GM23338 (cell line): ENCODE measurements at regions not wholly inside any gene's neighbourhood (a gene's known extent, or its start where the extent isn't known, plus 50 kb on each side); places are given as distances from the start of the nearest gene placed in this dataset.

Experiments used
- ATAC-seq: fragments of 200-7000 bp; cut with Tn5 transposase; 3 replicates; pipeline ENCODE4 v1.9.1; 2020
- DNase-seq: peaks from one replicate; pipeline ENCODE4 v3.0.0-alpha.2; 2015; ENCODE audit warnings: low spot score
- H2AFZ ChIP-seq: fragments of 200-600 bp; sonication (generic); 2 replicates; pipeline ENCODE4 v1.8.0; 2016; ENCODE audit warnings: antibody characterized with exemption, mild to moderate bottlenecking, moderate library complexity
- H3F3A ChIP-seq: fragments of 200-600 bp; sonication (generic); replicated peaks from 2 replicates; pipeline ENCODE4 v1.8.0; 2017; ENCODE audit warnings: antibody characterized with exemption, mixed run types, low read depth
- H3K27ac ChIP-seq: fragments of 200-600 bp; sonication (generic); 2 replicates; pipeline ENCODE4 v1.6.1; 2016; ENCODE audit warnings: low read depth
- H3K27me3 ChIP-seq: fragments of 200-600 bp; sonication (generic); 2 replicates; pipeline ENCODE4 v1.8.0; 2016; ENCODE audit warnings: mild to moderate bottlenecking, mixed run types, moderate library complexity; ENCODE audit not compliant: insufficient read depth
- H3K36me3 ChIP-seq: fragments of 200-600 bp; sonication (generic); 2 replicates; pipeline ENCODE4 v1.8.0; 2016; ENCODE audit warnings: mild to moderate bottlenecking; ENCODE audit not compliant: insufficient read depth
- H3K4me1 ChIP-seq: fragments of 200-600 bp; sonication (generic); 2 replicates; pipeline ENCODE4 v1.8.0; 2016; ENCODE audit warnings: mild to moderate bottlenecking, moderate library complexity; ENCODE audit not compliant: insufficient read depth
- H3K4me2 ChIP-seq: fragments of 200-600 bp; sonication (generic); 2 replicates; pipeline ENCODE4 v1.7.1; 2017; ENCODE audit warnings: mixed run types
- H3K4me3 ChIP-seq: fragments of 200-600 bp; sonication (generic); 2 replicates; pipeline ENCODE4 v1.6.1; 2016; ENCODE audit warnings: mixed run types
- H3K79me2 ChIP-seq: fragments of 200-600 bp; sonication (generic); replicated peaks from 2 replicates; pipeline ENCODE4 v1.8.0; 2017; ENCODE audit warnings: mild to moderate bottlenecking; ENCODE audit not compliant: insufficient read depth
- H3K9me2 ChIP-seq: fragments of 200-600 bp; sonication (generic); 2 replicates; pipeline ENCODE4 v1.8.0; 2017; ENCODE audit not compliant: insufficient read depth
- H4K20me1 ChIP-seq: fragments of 200-600 bp; sonication (generic); replicated peaks from 2 replicates; pipeline ENCODE4 v1.8.0; 2017; ENCODE audit warnings: mild to moderate bottlenecking; ENCODE audit not compliant: insufficient read depth
- H3K27ac Mint-ChIP-seq: 2 replicates; pipeline ENCODE4 v1.8.0; 2020; ENCODE audit warnings: inconsistent platforms, mild to moderate bottlenecking, moderate library complexity, mixed read lengths
- H3K27me3 Mint-ChIP-seq: 3 replicates; pipeline ENCODE4 v1.8.0; 2022; ENCODE audit warnings: low read depth, mild to moderate bottlenecking, moderate library complexity, mixed read lengths, inconsistent platforms; ENCODE audit not compliant: insufficient read depth, poor library complexity
- H3K36me3 Mint-ChIP-seq: 3 replicates; pipeline ENCODE4 v1.8.0; 2021; ENCODE audit warnings: low read depth, mild to moderate bottlenecking, inconsistent platforms, moderate library complexity, mixed read lengths
- H3K4me1 Mint-ChIP-seq: 3 replicates; pipeline ENCODE4 v1.8.0; 2020; ENCODE audit warnings: mild to moderate bottlenecking, inconsistent platforms, mixed read lengths
- H3K4me3 Mint-ChIP-seq: 3 replicates; pipeline ENCODE4 v1.8.0; 2021; ENCODE audit warnings: moderate library complexity, mild to moderate bottlenecking, inconsistent platforms, mixed read lengths
- H3K9me3 Mint-ChIP-seq: 3 replicates; pipeline ENCODE4 v1.8.0; 2020; ENCODE audit warnings: moderate library complexity, mild to moderate bottlenecking, inconsistent platforms, mixed read lengths
- CREB1 ChIP-seq: fragments of 250-450 bp; sonication (Bioruptor Pico); IDR thresholded peaks from 2 replicates; pipeline ENCODE4 v1.5.0; 2020; ENCODE audit warnings: low read depth, mild to moderate bottlenecking, moderate library complexity
- ETS1 ChIP-seq: IDR thresholded peaks from 2 replicates; pipeline ENCODE4 v1.6.1; 2016; ENCODE audit warnings: antibody characterized with exemption
- EZH2 ChIP-seq: fragments of 200-600 bp; sonication (generic); IDR thresholded peaks from one replicate; pipeline ENCODE4 v1.8.0; 2017; ENCODE audit warnings: antibody characterized with exemption, mild to moderate bottlenecking, low read depth; ENCODE audit not compliant: unreplicated experiment
- EZH2phosphoT487 ChIP-seq: fragments of 200-600 bp; sonication (generic); IDR thresholded peaks from one replicate; pipeline ENCODE4 v1.8.1; 2018; ENCODE audit warnings: antibody characterized with exemption; ENCODE audit not compliant: unreplicated experiment
- JUNB ChIP-seq: IDR thresholded peaks from one replicate; pipeline ENCODE4 v1.6.1; 2016; ENCODE audit warnings: antibody characterized with exemption; ENCODE audit not compliant: unreplicated experiment
- NANOG ChIP-seq: IDR thresholded peaks from 2 replicates; pipeline ENCODE4 v1.6.1; 2016; ENCODE audit warnings: antibody characterized with exemption, borderline replicate concordance
- POLR2AphosphoS5 ChIP-seq: IDR thresholded peaks from 2 replicates; pipeline ENCODE4 v1.6.1; 2016; ENCODE audit warnings: antibody characterized with exemption, low read depth
- STAT1 ChIP-seq: IDR thresholded peaks from one replicate; pipeline ENCODE4 v1.6.1; 2016; ENCODE audit warnings: antibody characterized with exemption; ENCODE audit not compliant: unreplicated experiment
- ZNF114 ChIP-seq: fragments of 250-450 bp; sonication (Bioruptor Pico); IDR thresholded peaks from 2 replicates; pipeline ENCODE4 v1.5.0; 2020; ENCODE audit warnings: mild to moderate bottlenecking, moderate library complexity
- ZNF331 ChIP-seq: fragments of 250-450 bp; sonication (Bioruptor Pico); IDR thresholded peaks from 2 replicates; pipeline ENCODE4 v1.5.0; 2020; ENCODE audit warnings: low read depth, mild to moderate bottlenecking, moderate library complexity
- ZNF462 ChIP-seq: fragments of 250-450 bp; sonication (Bioruptor Pico); IDR thresholded peaks from 2 replicates; pipeline ENCODE4 v1.5.0; 2020; ENCODE audit warnings: mild to moderate bottlenecking, moderate library complexity
- TF ChIP-seq, protein P1 (sequence below): IDR thresholded peaks from one replicate; pipeline ENCODE4 v1.6.1; 2018; ENCODE audit warnings: antibody characterized with exemption; ENCODE audit not compliant: unreplicated experiment
- TF ChIP-seq, protein P2 (sequence below), 2 experiments: fragments of 200-600 bp in 1 of 2; sonication (generic) in 1 of 2; conservative IDR thresholded peaks; 2 replicates each; pipeline versions ENCODE4 v1.5.1 to v1.6.1; 2016 to 2017; ENCODE audit warnings: antibody characterized with exemption in 2 of 2, low read depth in 2 of 2, mild to moderate bottlenecking in 2 of 2, moderate library complexity in 1 of 2

- no peaks in the 10 kb centered on the region for H3K27me3 ChIP-seq
- no peaks in the 10 kb centered on the region; the same call in 2 of the 3 replicates for H3K4me1 Mint-ChIP-seq
- peak overlapping the region; percentile 28 for H2AFZ ChIP-seq
- no peak overlapping the region for H3K27ac Mint-ChIP-seq
- H3K4me2 ChIP-seq, result no peak overlapping the region
- ATAC-seq (no peak), DNase-seq (no peak)
- no peaks in the 10 kb centered on the region for H3K36me3 ChIP-seq
- H3K79me2 ChIP-seq, result no peaks in the 10 kb centered on the region
- no peaks in the 10 kb centered on the region for H3K36me3 Mint-ChIP-seq
- TF ChIP-seq ETS1, result no peak
- TF ChIP-seq, protein P1, sequence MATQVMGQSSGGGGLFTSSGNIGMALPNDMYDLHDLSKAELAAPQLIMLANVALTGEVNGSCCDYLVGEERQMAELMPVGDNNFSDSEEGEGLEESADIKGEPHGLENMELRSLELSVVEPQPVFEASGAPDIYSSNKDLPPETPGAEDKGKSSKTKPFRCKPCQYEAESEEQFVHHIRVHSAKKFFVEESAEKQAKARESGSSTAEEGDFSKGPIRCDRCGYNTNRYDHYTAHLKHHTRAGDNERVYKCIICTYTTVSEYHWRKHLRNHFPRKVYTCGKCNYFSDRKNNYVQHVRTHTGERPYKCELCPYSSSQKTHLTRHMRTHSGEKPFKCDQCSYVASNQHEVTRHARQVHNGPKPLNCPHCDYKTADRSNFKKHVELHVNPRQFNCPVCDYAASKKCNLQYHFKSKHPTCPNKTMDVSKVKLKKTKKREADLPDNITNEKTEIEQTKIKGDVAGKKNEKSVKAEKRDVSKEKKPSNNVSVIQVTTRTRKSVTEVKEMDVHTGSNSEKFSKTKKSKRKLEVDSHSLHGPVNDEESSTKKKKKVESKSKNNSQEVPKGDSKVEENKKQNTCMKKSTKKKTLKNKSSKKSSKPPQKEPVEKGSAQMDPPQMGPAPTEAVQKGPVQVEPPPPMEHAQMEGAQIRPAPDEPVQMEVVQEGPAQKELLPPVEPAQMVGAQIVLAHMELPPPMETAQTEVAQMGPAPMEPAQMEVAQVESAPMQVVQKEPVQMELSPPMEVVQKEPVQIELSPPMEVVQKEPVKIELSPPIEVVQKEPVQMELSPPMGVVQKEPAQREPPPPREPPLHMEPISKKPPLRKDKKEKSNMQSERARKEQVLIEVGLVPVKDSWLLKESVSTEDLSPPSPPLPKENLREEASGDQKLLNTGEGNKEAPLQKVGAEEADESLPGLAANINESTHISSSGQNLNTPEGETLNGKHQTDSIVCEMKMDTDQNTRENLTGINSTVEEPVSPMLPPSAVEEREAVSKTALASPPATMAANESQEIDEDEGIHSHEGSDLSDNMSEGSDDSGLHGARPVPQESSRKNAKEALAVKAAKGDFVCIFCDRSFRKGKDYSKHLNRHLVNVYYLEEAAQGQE, result no peak
- TF ChIP-seq EZH2phosphoT487, result no peak
- TF ChIP-seq POLR2AphosphoS5, result no peak
- TF ChIP-seq, protein P2, sequence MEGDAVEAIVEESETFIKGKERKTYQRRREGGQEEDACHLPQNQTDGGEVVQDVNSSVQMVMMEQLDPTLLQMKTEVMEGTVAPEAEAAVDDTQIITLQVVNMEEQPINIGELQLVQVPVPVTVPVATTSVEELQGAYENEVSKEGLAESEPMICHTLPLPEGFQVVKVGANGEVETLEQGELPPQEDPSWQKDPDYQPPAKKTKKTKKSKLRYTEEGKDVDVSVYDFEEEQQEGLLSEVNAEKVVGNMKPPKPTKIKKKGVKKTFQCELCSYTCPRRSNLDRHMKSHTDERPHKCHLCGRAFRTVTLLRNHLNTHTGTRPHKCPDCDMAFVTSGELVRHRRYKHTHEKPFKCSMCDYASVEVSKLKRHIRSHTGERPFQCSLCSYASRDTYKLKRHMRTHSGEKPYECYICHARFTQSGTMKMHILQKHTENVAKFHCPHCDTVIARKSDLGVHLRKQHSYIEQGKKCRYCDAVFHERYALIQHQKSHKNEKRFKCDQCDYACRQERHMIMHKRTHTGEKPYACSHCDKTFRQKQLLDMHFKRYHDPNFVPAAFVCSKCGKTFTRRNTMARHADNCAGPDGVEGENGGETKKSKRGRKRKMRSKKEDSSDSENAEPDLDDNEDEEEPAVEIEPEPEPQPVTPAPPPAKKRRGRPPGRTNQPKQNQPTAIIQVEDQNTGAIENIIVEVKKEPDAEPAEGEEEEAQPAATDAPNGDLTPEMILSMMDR (conservative IDR thresholded peaks at IDR 0.05; ENCODE audit: low read depth in 2 of 2), result no peak
- no peak for TF ChIP-seq STAT1
- no peak for TF ChIP-seq ZNF331 (CRISPR knock-in tag)
- no peak for TF ChIP-seq JUNB
- no peak for TF ChIP-seq CREB1 (CRISPR knock-in tag)
- TF ChIP-seq ZNF462 (CRISPR knock-in tag), result no peak
- no peak for TF ChIP-seq EZH2
- no peak for TF ChIP-seq ZNF114 (CRISPR knock-in tag)
- TF ChIP-seq NANOG, result no peak
- no peaks in the 10 kb centered on the region for H3K9me3 Mint-ChIP-seq
- H3K4me3 ChIP-seq, result no peak overlapping the region
- H4K20me1 ChIP-seq, result no peaks in the 10 kb centered on the region
- no peaks in the 10 kb centered on the region for H3K4me1 ChIP-seq
- no peaks in the 10 kb centered on the region for H3F3A ChIP-seq
- H3K27me3 Mint-ChIP-seq, result peaks cover 3% of the 10 kb centered on the region
- H3K27ac ChIP-seq, result no peak overlapping the region
- no peak overlapping the region for H3K4me3 Mint-ChIP-seq
- H3K9me2 ChIP-seq, result no peaks in the 10 kb centered on the region
These were observed 576.1 kb downstream of the OTOL1 start for GRCh38 chr3:162072656-162073164.
